ENCODE measurements at regions not wholly inside any gene's neighbourhood (a gene's known extent, or its start where the extent isn't known, plus 50 kb on each side); places are given as distances from the start of the nearest gene placed in this dataset.

GRCh38 chr6:132952031-132952867 lies 137.9 kb downstream of the RPS12 start:
- dilution Hi-C loops (cut with MboI; ENCODE audit: extremely low pct_ligation_motif_present, low sequenced_read_pairs) = no loop called here
- CTCF ChIA-PET = interaction anchor here (1.3 to 1.8 kb wide), 2 partner anchors 10 to 15 kb away, joined by 4 to 13 read pairs; no protein-coding TSS in a partner anchor
- no TSS peak for BruUV-seq (replicated peaks)
- no peaks in the 10 kb centered on the region for H3K4me1 ChIP-seq (ENCODE audit: control insufficient read depth, extremely low read depth, insufficient read depth, low read length)
- FAIRE-seq (no peak), DNase-seq (ENCODE audit: low read depth, low spot score) (no peak)
- intact Hi-C loops (cut with micrococcal nuclease) = no loop called here
- no peak overlapping the region for H3K4me2 ChIP-seq (ENCODE audit: insufficient read depth, low read length)
- no peak overlapping the region for H3K4me3 ChIP-seq (replicated peaks in 1 of 3; ENCODE audit: insufficient read depth in 1 of 3, low read depth in 1 of 3, low read length in 3 of 3)
- no peak overlapping the region for H3K27ac ChIP-seq (ENCODE audit: insufficient read depth, low read depth, low read length)
- TF ChIP-seq MYC (IDR thresholded peaks at IDR 0.05; ENCODE audit: low read depth, low read length) (no peak), GATA2 (IDR thresholded peaks at IDR 0.05; ENCODE audit: insufficient read depth, insufficient read length, low read depth, low read length) (no peak), POLR2A (IDR thresholded peaks at IDR 0.05; ENCODE audit: low read depth, low read length) (no peak), POLR2AphosphoS5 (IDR thresholded peaks at IDR 0.05; ENCODE audit: insufficient read depth, low read depth, low read length) (no peak), CTCF (IDR thresholded peaks at IDR 0.05; ENCODE audit: extremely low read depth in 1 of 2, insufficient read depth in 1 of 2, low read depth in 1 of 2, low read length in 2 of 2) (no peak), FOS (IDR thresholded peaks at IDR 0.05; ENCODE audit: borderline replicate concordance, insufficient read depth, low read length) (no peak), JUN (IDR thresholded peaks at IDR 0.05; ENCODE audit: borderline replicate concordance, insufficient read depth, insufficient read length, low read depth) (no peak), MAX (IDR thresholded peaks at IDR 0.05; ENCODE audit: insufficient read depth, insufficient read length) (no peak), EZH2 (IDR thresholded peaks at IDR 0.05; ENCODE audit: borderline replicate concordance, low read depth, low read length, severe bottlenecking) (no peak)
- no peaks in the 10 kb centered on the region for H3K9me1 ChIP-seq (replicated peaks; ENCODE audit: control insufficient read depth, extremely low read depth, insufficient read depth, low read length)
- no peak overlapping the region for H3K9ac ChIP-seq (replicated peaks; ENCODE audit: extremely low read depth, insufficient read depth, low read length)
- H3K27me3 ChIP-seq (ENCODE audit: control insufficient read depth in 2 of 2, insufficient read depth in 2 of 2, low read length in 2 of 2) = no peaks in the 10 kb centered on the region
- H3K9me3 ChIP-seq (replicated peaks; ENCODE audit: control insufficient read depth, insufficient read depth, low read length) = no peaks in the 10 kb centered on the region
- POLR2A ChIA-PET = no interaction called here
- no peaks in the 10 kb centered on the region for H4K20me1 ChIP-seq (replicated peaks; ENCODE audit: control insufficient read depth, extremely low read depth, insufficient read depth, low read length)
- no peaks in the 10 kb centered on the region for H3K36me3 ChIP-seq (ENCODE audit: control insufficient read depth in 2 of 2, extremely low read depth in 1 of 2, insufficient read depth in 2 of 2, low read length in 2 of 2)
- no peaks in the 10 kb centered on the region for H3K79me2 ChIP-seq (ENCODE audit: control insufficient read depth, insufficient read depth, low read length)
- no peak overlapping the region for H2AFZ ChIP-seq (ENCODE audit: low read depth, low read length)

All from endothelial cell of umbilical vein (primary cell).